ENCODE measurements at regions not wholly inside any gene's neighbourhood (a gene's known extent, or its start where the extent isn't known, plus 50 kb on each side); places are given as distances from the start of the nearest gene placed in this dataset.
"Not testable (repeated sequence)": the region's sequence is repeated elsewhere in the genome, so short reads cannot be mapped to it uniquely, and the experiment has no call there.

DNA sequence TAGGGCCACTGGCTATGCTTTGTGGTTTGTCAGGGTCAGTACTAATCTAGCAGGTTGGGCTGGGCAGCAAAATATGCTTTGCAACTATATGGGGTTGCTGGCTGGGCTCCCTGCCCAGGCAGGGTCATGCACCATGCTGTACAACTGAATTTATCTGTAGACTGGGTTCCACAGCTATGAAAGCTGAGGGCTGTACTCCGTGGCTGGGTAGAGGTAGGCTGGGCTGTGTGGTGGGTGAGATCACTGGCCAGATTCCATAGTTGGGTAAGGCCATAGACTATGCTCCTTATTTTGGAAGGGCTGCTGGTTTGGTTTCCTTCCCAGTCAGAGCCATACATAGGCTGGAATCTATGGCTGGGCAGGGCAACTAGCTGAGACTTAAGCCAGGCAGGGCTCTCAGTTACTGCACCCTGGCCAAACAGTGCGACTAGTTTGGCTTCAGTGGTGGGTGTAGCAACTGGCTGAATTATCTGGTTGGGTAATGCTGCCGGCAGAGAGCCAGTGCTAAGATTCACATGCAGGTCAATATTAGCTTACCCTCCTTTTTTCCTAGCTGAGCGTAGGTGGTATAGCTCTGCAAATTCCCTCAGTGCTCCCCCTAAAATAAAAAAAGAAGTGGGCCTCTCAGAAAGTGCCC is 769.1 kb upstream of the CDH8 start:
- Mint-ChIP-seq H3K4me1 (ENCODE audit: low read depth) (no peaks in the 10 kb centered on the region), H3K36me3 (ENCODE audit: low read depth) (no peaks in the 10 kb centered on the region), H3K27ac (no peak overlapping the region), H3K27me3 (ENCODE audit: insufficient read depth) (no peaks in the 10 kb centered on the region), H3K9me3 (peaks cover 43% of the 10 kb centered on the region), H3K4me3 (no peak overlapping the region)
- no peak for DNase-seq
- TF ChIP-seq CTCF (IDR thresholded peaks at IDR 0.05) = no peak

DNA sequence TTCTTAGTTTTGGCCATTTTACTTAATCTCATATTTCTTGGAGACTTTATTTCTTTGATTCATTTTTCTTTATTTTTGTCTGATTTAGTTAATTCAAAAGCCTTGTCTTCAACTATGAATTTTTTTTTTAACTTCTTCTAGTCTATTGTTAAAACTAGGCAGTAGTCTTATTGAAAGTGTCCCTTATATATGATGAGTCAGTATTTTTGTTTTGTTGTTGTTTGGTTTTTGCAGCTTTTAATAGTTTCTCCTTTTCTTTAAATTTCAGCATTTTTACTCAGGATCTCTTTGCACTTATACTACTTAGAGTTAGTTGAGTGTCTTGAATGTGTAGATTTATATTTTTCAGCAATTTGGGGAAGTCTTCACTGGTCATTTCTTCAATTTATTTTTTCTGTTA is 758.5 kb upstream of the CDH8 start:
- no peak for DNase-seq
- no peaks in the 10 kb centered on the region; the same call in 1 of the 2 replicates for H3K36me3 Mint-ChIP-seq (ENCODE audit: low read depth)
- no peak overlapping the region for H3K27ac Mint-ChIP-seq
- H3K9me3 Mint-ChIP-seq = peaks cover 62% of the 10 kb centered on the region
- no peaks in the 10 kb centered on the region for H3K27me3 Mint-ChIP-seq (ENCODE audit: insufficient read depth)
- H3K4me1 Mint-ChIP-seq (ENCODE audit: low read depth) = no peaks in the 10 kb centered on the region
- TF ChIP-seq CTCF (IDR thresholded peaks at IDR 0.05) = no peak
- H3K4me3 Mint-ChIP-seq = no peak overlapping the region

GRCh38 chr16:62780081-62780480 is 743.8 kb upstream of the CDH8 start:
- not testable (repeated sequence) for H3K27me3 Mint-ChIP-seq (ENCODE audit: insufficient read depth); H3K4me3 Mint-ChIP-seq; DNase-seq; H3K27ac Mint-ChIP-seq; H3K4me1 Mint-ChIP-seq (ENCODE audit: low read depth); H3K36me3 Mint-ChIP-seq (ENCODE audit: low read depth)
- peaks cover 24% of the 10 kb centered on the region for H3K9me3 Mint-ChIP-seq

DNA sequence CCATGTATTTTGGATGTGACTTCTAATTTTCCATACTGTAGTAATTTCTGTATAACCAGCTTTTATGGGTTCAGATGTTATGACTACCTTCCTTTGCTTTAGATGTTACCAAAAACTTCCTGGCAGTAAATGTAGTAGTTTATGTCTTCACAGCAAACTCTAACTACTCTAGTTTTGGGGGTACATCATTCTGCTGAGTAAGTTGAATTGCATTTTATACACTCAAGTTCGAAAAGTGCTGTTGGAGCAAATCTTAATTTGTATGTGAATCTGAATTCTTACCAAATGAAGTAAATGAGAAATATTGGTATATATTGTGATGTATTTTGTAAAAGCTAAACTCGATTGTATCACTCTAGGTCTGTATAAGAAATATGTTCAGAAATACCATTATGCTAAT is 728.3 kb upstream of the CDH8 start:
- no peak overlapping the region for H3K27ac Mint-ChIP-seq
- no peaks in the 10 kb centered on the region for H3K27me3 Mint-ChIP-seq (ENCODE audit: insufficient read depth)
- no peaks in the 10 kb centered on the region for H3K4me1 Mint-ChIP-seq (ENCODE audit: low read depth)
- no peak for DNase-seq
- H3K4me3 Mint-ChIP-seq = no peak overlapping the region
- TF ChIP-seq CTCF (IDR thresholded peaks at IDR 0.05) = no peak
- no peaks in the 10 kb centered on the region for H3K36me3 Mint-ChIP-seq (ENCODE audit: low read depth)
- peaks cover 39% of the 10 kb centered on the region for H3K9me3 Mint-ChIP-seq

DNA sequence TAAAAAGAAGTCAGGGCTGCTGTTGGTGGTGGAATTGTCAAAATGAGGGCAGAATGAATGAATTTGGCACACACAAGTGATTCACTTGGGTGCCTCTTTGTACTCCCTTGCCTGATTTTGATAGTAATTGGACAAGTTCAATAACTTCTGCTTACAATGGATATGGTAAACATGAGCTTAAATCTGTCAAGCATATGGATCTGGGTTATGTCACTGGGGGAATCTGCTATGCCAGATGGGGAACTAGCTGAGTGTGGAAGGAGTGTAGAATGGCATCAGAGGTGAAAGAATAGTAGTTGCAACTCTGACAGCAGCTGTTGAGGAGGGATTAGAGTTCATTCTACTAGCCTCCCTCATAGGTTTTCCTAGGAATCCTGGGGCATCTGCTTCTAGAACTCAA is 724.2 kb upstream of the CDH8 start:
- H3K27ac Mint-ChIP-seq = no peak overlapping the region
- H3K27me3 Mint-ChIP-seq (ENCODE audit: insufficient read depth) = peaks cover 3% of the 10 kb centered on the region; the same call in 1 of the 2 replicates
- H3K36me3 Mint-ChIP-seq (ENCODE audit: low read depth) = no peaks in the 10 kb centered on the region
- peaks cover 47% of the 10 kb centered on the region for H3K9me3 Mint-ChIP-seq
- no peaks in the 10 kb centered on the region for H3K4me1 Mint-ChIP-seq (ENCODE audit: low read depth)
- no peak overlapping the region for H3K4me3 Mint-ChIP-seq
- no peak for DNase-seq
- no peak for TF ChIP-seq CTCF (IDR thresholded peaks at IDR 0.05)

DNA sequence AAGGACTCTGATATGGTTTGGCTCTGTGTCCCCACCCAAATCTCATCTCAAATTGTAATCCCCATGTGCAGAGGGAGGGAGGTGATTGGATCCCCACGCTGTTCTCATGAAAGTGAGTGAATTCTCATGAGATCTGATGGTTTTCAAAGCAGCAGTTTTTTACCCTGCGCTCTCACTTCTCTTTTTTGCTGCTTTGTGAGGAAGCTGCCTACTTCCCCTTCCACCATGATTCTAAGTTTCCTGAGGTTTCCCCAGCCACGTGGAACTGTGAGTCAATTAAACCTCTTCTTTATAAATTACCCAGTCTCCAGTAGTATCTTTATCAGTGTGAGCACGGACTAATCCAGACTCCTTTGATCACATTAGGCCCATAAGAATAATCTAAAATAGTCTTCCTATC is 719.7 kb upstream of the CDH8 start:
- no peak overlapping the region for H3K27ac Mint-ChIP-seq
- peaks cover 3% of the 10 kb centered on the region; the same call in 1 of the 2 replicates for H3K27me3 Mint-ChIP-seq (ENCODE audit: insufficient read depth)
- no peaks in the 10 kb centered on the region for H3K36me3 Mint-ChIP-seq (ENCODE audit: low read depth)
- H3K4me3 Mint-ChIP-seq = no peak overlapping the region
- TF ChIP-seq CTCF (IDR thresholded peaks at IDR 0.05) = no peak
- DNase-seq = no peak
- H3K9me3 Mint-ChIP-seq = peaks cover 40% of the 10 kb centered on the region
- no peaks in the 10 kb centered on the region for H3K4me1 Mint-ChIP-seq (ENCODE audit: low read depth)

All from HFFc6 (cell line).